GM18870 (cell line): ENCODE measurements at regions not wholly inside any gene's neighbourhood (a gene's known extent, or its start where the extent isn't known, plus 50 kb on each side); places are given as distances from the start of the nearest gene placed in this dataset.

Source experiments
- ATAC-seq: cut with Tn5 transposase; IDR thresholded peaks from one replicate; pipeline ENCODE4 v1.9.1; 2021; ENCODE audit warnings: moderate library complexity; ENCODE audit not compliant: unreplicated experiment

GRCh38 chr5:53825016-53825415 lies 264.6 kb downstream of the NDUFS4 start:
- no peak for ATAC-seq

GRCh38 chr5:53825926-53826325 lies 265.5 kb downstream of the NDUFS4 start:
- peak; percentile 58 for ATAC-seq

- ATAC-seq: no peak
Measured at GRCh38 chr5:53826504-53826903, 266.1 kb downstream of the NDUFS4 start.

- ATAC-seq: no peak
Measured at GRCh38 chr5:53827211-53827651, 266.8 kb downstream of the NDUFS4 start.

- ATAC-seq: no peak
Measured at GRCh38 chr5:53831496-53831895, 271.1 kb downstream of the NDUFS4 start.
